ENCODE measurements at regions not wholly inside any gene's neighbourhood (a gene's known extent, or its start where the extent isn't known, plus 50 kb on each side); places are given as distances from the start of the nearest gene placed in this dataset.

- TF ChIP-seq CTCF (IDR thresholded peaks at IDR 0.05; ENCODE audit: low read length) (no peak), EZH2 (IDR thresholded peaks at IDR 0.05; ENCODE audit: borderline replicate concordance, low read length) (no peak)
Measured at GRCh38 chr1:185377831-185378230, 60.8 kb upstream of the IVNS1ABP start.
